Activated naive CD8-positive, alpha-beta T cell treated with anti-CD3 and anti-CD28 coated beads, Interleukin-2, amount 10 ng/mL, durations not matched to agents 7 days and 5 days (primary cell): ENCODE measurements at regions not wholly inside any gene's neighbourhood (a gene's known extent, or its start where the extent isn't known, plus 50 kb on each side); places are given as distances from the start of the nearest gene placed in this dataset.
"Not testable (repeated sequence)": the region's sequence is repeated elsewhere in the genome, so short reads cannot be mapped to it uniquely, and the experiment has no call there.

Experiments
- ATAC-seq: fragments of 150-1000 bp; cut with Tn5 transposase; one replicate; pipeline ENCODE4 v1.10.0; 2021; ENCODE audit warnings: low read depth, moderate library complexity
- POLR2A ChIA-PET: fragments of 350-600 bp; sonication (Branson Sonifier 250); formaldehyde crosslinking; loops from one replicate; lab custom pipeline; 2021; ENCODE audit warnings: antibody characterized with exemption; lab: Charles Lee
- DNase-seq: peaks from one replicate; pipeline ENCODE4 v3.0.0; 2021
- H3K27ac Mint-ChIP-seq: one replicate; pipeline ENCODE4 v1.8.0; 2022; ENCODE audit warnings: mild to moderate bottlenecking, mixed read lengths
- H3K27me3 Mint-ChIP-seq: one replicate; pipeline ENCODE4 v1.8.0; 2022; ENCODE audit warnings: mild to moderate bottlenecking, moderate library complexity, mixed read lengths
- H3K36me3 Mint-ChIP-seq: one replicate; pipeline ENCODE4 v1.8.0; 2021; ENCODE audit warnings: mild to moderate bottlenecking, mixed read lengths
- H3K4me1 Mint-ChIP-seq: one replicate; pipeline ENCODE4 v1.8.0; 2021; ENCODE audit warnings: mixed read lengths
- H3K4me3 Mint-ChIP-seq: one replicate; pipeline ENCODE4 v1.8.0; 2022; ENCODE audit warnings: mild to moderate bottlenecking, moderate library complexity, mixed read lengths
- H3K9me3 Mint-ChIP-seq: one replicate; pipeline ENCODE4 v1.8.0; 2021; ENCODE audit warnings: mixed read lengths

DNA sequence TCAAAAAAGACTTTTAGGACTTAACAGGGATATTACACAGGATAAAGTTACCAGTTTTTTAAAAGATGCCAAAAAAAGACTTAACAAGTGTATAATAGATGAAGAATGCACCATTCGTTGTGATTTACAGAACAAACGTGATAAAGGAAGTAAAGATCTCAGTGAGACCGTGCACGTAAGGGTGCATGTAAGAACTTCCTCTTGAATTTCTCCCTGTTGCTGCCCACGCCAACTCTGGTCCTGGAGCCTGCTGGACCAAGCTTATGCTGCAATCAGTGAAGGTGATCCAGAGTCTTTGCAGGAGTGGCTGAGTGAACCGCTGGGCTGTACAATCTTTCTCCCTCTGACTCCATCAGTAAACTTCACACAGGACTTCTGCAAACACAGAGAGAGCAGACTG, 593.7 kb downstream of the TMEM121 start:
- Mint-ChIP-seq H3K4me3 (no peak overlapping the region), H3K27me3 (peaks cover 61% of the 10 kb centered on the region), H3K9me3 (no peaks in the 10 kb centered on the region), H3K27ac (no peak overlapping the region), H3K36me3 (no peaks in the 10 kb centered on the region), H3K4me1 (peaks cover 7% of the 10 kb centered on the region)
- POLR2A ChIA-PET = no interaction called here
- ATAC-seq = no peak
- DNase-seq = no peak

DNA sequence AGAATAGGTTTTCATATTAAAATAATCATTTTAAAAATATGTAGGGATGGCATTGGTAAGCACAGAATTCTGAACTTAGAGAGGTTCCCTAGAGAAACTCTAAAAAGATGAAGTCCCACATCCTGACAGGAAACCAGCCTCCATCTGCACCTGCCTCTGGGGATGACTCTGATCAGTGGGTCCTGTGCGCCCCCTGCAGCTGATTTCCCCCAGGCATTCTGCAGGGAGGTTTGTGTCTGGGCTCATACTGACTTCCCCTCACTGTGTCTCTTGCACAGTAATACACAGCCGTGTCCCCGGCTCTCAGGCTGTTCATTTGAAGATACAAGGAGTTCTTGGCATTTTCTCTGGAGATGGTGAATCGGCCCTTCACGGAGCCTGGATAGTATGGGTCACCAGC, 602.9 kb downstream of the TMEM121 start:
- H3K4me3 Mint-ChIP-seq = no peak overlapping the region
- no peak for ATAC-seq
- H3K27ac Mint-ChIP-seq = no peak overlapping the region

DNA sequence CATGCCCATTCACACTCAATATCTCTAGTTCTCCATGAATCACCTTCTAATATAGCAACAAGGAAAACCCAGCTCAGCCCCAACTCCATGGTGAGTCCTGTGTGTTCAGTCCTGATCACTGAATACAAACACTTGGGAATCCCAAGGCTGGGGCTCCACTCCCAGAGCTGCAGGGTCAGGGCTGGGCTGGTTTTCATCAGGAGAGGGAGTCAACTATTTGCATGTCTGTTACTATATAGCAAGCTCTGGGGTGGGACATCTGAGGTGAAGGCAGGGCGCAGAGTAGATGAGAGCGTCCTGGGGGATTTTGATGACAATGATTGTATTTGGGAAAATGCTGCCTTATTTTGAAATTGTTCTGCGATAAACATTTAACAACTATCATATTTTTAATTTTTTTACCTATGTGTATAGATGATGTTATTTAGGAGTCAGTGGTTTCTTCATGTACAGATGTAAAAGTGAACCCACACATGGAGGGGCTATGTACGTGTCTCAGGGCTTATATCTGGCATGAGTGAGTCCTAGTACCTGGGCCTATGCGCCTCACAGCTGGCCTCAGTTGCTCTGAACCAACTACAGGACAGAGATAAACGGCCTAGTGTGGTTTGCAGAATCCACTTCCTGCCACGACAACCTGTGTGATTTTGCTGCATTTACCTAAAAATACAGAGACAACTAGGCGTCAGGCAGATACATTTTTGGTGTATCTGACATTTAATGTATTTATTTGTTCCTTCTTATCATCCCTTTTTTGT, 603.7 kb downstream of the TMEM121 start:
- H3K27ac Mint-ChIP-seq, ATAC-seq, DNase-seq, POLR2A ChIA-PET, H3K36me3 Mint-ChIP-seq, H3K9me3 Mint-ChIP-seq: not testable (repeated sequence)
- Mint-ChIP-seq H3K4me1 (peaks cover 24% of the 10 kb centered on the region), H3K27me3 (peaks cover 51% of the 10 kb centered on the region), H3K4me3 (peak overlapping the region; percentile 26)

More for the DNA sequence above, 602.9 kb downstream of the TMEM121 start:
- Mint-ChIP-seq H3K4me1 (peaks cover 24% of the 10 kb centered on the region), H3K9me3 (no peaks in the 10 kb centered on the region), H3K36me3 (no peaks in the 10 kb centered on the region), H3K27me3 (peaks cover 52% of the 10 kb centered on the region)
- DNase-seq = peak; percentile 57
- POLR2A ChIA-PET = no interaction called here

DNA sequence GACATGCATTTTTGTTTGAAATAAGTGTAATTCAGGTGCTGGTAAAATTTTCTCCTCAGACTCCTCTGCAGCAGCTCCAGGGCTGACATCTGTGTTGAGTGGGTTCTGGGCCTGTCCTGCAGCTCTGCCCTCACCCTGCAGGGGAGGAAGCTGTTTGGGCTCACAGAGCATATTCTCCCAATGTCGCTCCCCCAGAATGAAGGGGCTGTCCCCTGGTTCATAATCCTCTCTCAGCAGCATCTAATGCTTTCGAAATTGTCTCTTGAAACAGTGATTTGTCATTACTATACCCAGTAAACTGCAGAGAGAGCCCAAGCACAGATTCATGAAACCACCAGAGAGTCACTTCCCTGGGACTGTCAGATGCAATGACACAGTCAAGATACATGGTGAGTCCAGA, 606.7 kb downstream of the TMEM121 start:
- ATAC-seq, H3K27ac Mint-ChIP-seq, H3K9me3 Mint-ChIP-seq, H3K36me3 Mint-ChIP-seq, DNase-seq, H3K4me3 Mint-ChIP-seq, POLR2A ChIA-PET: not testable (repeated sequence)
- peaks cover 24% of the 10 kb centered on the region for H3K4me1 Mint-ChIP-seq
- peaks cover 40% of the 10 kb centered on the region for H3K27me3 Mint-ChIP-seq

DNA sequence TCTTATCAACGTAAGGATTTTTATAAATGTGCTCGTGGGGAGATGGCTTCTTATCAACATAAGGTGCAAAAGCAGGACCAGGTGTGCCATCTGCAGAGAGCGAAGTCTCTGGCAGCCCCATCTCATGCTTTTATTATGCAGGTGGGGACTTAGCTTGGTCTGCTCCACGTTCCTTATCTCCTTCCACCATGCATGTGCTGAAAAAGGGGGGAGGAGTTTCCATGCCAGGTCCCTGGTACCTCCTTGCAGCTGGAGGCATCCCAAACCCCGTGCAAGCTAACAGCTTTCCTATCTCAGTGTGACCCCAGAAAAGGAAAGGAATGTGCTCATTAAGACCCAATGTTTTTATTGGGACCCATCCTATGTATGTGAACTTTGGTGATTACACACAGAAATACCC, 608.5 kb downstream of the TMEM121 start:
- no peak for DNase-seq
- no peak for ATAC-seq
- Mint-ChIP-seq H3K27ac (no peak overlapping the region), H3K9me3 (no peaks in the 10 kb centered on the region), H3K36me3 (no peaks in the 10 kb centered on the region), H3K4me3 (no peak overlapping the region), H3K4me1 (peaks cover 9% of the 10 kb centered on the region), H3K27me3 (peaks cover 44% of the 10 kb centered on the region)
- POLR2A ChIA-PET = no interaction called here

DNA sequence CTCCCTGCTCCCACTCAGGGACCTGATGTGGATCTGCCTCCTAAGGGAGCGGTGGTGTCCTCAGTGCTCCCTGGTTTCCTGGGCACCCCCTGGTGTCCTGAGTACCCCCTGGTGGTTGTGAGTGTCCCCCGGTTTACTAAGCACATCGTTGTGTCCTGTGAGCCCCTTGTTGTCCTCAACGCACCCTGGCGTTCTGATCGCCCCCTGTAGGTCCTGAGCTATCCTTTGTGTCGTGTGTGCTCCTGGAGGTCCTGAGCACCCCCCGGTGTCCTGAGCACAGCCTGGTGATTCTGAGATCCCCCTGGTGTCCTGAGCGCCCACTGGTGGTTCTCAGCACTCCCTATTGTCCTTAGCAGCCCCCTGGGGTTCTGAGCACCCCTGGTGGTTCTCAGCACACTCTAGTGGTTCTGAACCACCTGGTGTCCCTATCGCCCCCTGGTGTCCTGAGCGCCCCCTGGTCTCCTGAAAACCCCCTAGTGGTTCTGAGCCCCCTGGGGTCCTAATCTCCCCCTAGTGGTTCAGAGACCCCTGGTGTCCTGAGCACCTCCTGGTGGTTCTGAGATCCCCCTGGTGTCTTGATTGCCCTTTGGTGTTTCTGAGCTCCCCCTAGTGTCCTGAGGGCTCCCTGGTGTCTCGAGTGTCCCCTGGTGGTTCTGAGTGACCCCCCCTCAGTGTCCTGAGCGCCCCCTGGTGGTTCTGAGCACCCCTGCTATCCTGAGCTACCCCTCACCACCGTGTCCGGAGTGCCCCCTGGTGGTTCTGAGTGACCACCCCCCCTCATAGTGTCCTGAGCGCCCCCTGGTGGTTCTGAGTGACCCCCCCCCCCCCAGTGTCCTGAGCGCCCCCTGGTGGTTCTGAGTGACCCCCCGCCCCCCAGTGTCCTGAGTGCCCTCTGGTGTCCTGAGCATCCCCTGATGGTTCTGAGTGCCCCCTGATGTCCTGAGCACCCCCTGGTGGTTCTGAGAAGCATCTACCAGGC, 615.1 kb downstream of the TMEM121 start:
- Mint-ChIP-seq H3K27ac (no peak overlapping the region), H3K4me1 (peaks cover 12% of the 10 kb centered on the region), H3K9me3 (no peaks in the 10 kb centered on the region), H3K4me3 (no peak overlapping the region), H3K36me3 (no peaks in the 10 kb centered on the region), H3K27me3 (peaks cover 26% of the 10 kb centered on the region)
- DNase-seq = peak; percentile 43
- no peak for ATAC-seq
- POLR2A ChIA-PET = interaction anchor here (0.7 kb wide), 1 partner anchor 28 kb away, joined by 3 read pairs; no protein-coding TSS in a partner anchor

DNA sequence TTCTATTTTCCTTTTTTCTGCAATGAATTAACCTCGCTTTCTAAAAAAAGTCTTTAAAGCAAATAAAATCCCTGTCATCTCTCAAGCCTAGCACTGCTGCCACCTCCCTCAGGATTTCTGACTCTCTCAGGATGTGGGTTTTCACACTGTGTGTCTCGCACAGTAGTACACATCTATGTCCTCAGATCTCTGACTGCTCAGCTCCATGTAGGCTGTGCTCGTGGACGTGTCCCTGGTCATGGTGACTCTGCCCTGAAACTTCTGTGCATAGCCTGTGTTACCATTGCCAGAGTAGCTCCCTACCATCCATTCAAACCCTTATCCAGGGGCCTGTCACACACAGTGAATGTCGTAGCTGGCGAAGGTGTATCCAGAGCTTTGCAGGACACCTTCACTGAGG, 619.3 kb downstream of the TMEM121 start:
- Mint-ChIP-seq H3K27me3 (peaks cover 30% of the 10 kb centered on the region), H3K4me1 (peaks cover 13% of the 10 kb centered on the region)
- POLR2A ChIA-PET, H3K4me3 Mint-ChIP-seq, H3K27ac Mint-ChIP-seq, H3K36me3 Mint-ChIP-seq, DNase-seq, H3K9me3 Mint-ChIP-seq, ATAC-seq: not testable (repeated sequence)

DNA sequence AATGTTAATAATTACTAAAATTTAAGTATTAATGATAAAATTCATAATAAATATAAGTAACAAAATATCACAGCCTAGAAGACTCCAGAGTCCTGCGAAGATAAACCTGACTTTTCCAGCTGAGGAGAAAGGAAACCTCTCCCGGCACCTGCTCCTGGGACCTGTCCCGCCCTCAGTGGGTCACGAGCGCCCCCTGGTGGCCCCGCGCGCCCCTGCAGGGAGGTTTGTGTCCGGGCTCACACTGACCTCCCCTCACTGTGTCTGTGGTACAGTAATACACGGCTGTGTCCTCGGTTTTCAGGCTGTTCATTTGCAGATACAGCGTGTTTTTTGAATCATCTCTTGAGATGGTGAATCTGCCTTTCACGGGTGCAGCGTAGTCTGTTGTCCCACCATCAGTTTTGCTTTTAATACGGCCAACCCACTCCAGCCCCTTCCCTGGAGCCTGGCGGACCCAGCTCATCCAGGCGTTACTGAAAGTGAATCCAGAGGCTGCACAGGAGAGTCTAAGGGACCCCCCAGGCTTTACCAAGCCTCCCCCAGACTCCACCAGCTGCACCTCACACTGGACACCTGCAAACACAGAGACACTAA, 627.1 kb downstream of the TMEM121 start:
- H3K9me3 Mint-ChIP-seq, H3K36me3 Mint-ChIP-seq, H3K4me3 Mint-ChIP-seq, ATAC-seq, POLR2A ChIA-PET, H3K27ac Mint-ChIP-seq, H3K4me1 Mint-ChIP-seq: not testable (repeated sequence)
- H3K27me3 Mint-ChIP-seq = peaks cover 31% of the 10 kb centered on the region
- peak; percentile 88 for DNase-seq

DNA sequence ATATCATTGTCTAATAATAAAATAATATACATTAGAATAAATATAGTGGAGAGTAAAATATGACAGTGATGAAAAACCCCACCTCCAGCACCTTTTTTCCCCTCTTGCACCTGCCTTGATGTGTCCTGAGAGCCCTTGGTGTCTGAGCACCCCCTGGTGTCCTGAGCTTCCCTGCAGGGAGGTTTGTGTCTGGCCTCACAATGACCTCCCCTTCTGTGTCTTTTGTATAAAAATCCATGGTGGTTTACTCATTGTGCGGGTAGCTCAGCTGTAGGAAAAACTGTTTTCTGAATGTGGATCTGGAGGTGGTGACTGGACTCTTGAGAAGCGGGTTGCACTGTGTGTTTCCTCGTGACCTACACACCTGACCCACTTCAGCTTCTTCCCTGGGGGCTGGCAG, 636.9 kb downstream of the TMEM121 start:
- POLR2A ChIA-PET = no interaction called here
- peaks cover 57% of the 10 kb centered on the region for H3K27me3 Mint-ChIP-seq
- H3K4me3 Mint-ChIP-seq = no peak overlapping the region
- H3K36me3 Mint-ChIP-seq = no peaks in the 10 kb centered on the region
- DNase-seq (no peak), ATAC-seq (no peak)
- H3K9me3 Mint-ChIP-seq = no peaks in the 10 kb centered on the region
- no peak overlapping the region for H3K27ac Mint-ChIP-seq
- H3K4me1 Mint-ChIP-seq = peaks cover 5% of the 10 kb centered on the region

DNA sequence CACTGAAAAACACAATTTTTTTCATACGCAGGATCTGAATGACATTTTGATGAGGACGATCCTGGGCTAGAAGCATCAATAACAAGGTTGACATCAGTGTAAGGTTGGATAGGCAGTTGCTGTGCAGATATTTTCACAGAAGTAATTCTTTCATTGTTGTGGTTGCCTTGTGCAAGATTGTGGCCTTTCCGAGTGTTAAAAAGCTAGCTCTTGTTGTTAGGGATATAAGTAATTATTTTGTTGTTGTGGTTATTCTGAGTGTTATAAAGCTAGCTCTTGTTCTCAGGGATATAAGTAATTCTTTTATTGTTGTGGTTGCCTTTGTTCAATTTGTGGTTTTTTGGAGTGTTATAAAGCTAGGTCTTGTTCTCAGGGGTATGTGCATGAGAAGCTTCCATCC, 637.4 kb downstream of the TMEM121 start:
- ATAC-seq, H3K4me3 Mint-ChIP-seq, H3K4me1 Mint-ChIP-seq, H3K36me3 Mint-ChIP-seq, H3K9me3 Mint-ChIP-seq, DNase-seq, H3K27ac Mint-ChIP-seq: not testable (repeated sequence)
- peaks cover 55% of the 10 kb centered on the region for H3K27me3 Mint-ChIP-seq
- POLR2A ChIA-PET = interaction anchor here (0.6 kb wide), 1 partner anchor 67 kb away, joined by 3 read pairs; no protein-coding TSS in a partner anchor

DNA sequence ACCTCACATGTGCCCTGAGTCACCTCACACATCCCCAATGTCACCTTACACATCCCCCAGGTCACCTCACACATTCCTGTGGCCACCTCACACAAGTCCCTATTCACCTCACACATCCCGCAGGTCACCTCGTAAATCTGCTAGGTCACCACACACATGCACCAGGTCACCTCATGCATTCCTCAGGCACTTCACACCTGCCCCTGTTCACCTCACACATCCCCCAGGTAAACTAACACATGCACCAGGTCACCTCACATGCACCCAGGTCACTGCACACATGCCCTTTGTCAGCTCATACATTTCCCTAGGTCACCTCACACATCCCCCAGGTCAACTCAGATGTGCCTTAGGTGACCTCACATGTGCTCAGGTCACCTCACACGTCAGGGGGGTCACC, 639.8 kb downstream of the TMEM121 start:
- Mint-ChIP-seq H3K27me3 (peaks cover 40% of the 10 kb centered on the region), H3K36me3 (no peaks in the 10 kb centered on the region), H3K27ac (no peak overlapping the region), H3K4me3 (no peak overlapping the region), H3K4me1 (peaks cover 12% of the 10 kb centered on the region), H3K9me3 (no peaks in the 10 kb centered on the region)
- DNase-seq (no peak), ATAC-seq (no peak)
- POLR2A ChIA-PET = no interaction called here

DNA sequence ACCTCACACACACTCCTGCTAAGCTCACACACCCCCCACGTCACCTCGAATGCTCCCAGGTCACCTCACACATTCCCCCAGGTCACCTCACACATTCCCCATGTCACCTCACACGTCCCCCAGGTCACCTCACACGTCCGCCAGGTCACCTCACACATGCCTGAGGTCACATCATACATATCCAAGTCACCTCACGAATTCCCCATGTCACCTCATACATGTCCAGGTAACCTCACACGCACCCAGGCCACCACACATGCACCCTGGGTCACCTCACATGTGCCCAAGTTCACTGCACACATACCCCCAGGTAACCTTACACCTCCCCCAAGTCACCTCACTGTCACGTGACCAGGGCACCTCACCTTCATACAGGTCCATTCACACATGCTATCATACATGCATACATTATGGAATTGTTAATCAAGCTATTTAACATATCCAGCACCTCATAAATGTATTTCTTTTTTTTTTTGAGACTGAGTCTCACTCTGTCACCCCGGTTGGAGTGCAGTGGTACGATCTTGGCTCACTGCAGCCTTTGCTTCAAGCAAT, 640.3 kb downstream of the TMEM121 start:
- ATAC-seq (no peak), DNase-seq (no peak)
- H3K9me3 Mint-ChIP-seq = no peaks in the 10 kb centered on the region
- peaks cover 15% of the 10 kb centered on the region for H3K4me1 Mint-ChIP-seq
- H3K27ac Mint-ChIP-seq = no peak overlapping the region
- H3K27me3 Mint-ChIP-seq = peaks cover 36% of the 10 kb centered on the region
- POLR2A ChIA-PET = no interaction called here
- H3K4me3 Mint-ChIP-seq = no peak overlapping the region
- no peaks in the 10 kb centered on the region for H3K36me3 Mint-ChIP-seq

DNA sequence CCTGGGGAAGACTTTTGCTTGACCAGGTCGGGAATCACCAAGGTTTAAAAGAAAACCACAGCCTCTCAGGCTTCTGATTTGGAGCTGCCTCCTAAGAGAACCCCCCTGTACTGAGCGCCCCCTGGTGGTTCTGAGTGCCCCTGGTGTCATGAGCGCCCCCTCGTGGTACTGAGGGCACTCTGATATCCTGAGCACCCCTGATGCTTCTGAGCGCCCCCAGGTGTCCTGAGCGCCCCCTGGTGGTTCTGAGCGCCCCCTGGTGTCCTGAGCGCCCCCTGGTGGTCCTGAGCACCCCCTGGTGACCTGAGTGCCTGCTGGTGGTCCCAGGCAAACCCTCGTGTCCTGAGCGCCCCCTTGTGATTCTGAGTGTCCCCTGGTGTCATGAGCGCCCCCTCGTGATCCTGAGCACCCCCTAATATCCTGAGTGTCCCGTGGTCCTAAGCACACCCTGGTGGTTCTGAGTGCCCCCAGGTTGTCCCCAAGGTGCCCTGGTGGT, 643.8 kb downstream of the TMEM121 start:
- Mint-ChIP-seq H3K27me3 (peaks cover 23% of the 10 kb centered on the region), H3K4me1 (peaks cover 33% of the 10 kb centered on the region)
- POLR2A ChIA-PET, H3K4me3 Mint-ChIP-seq, ATAC-seq, H3K9me3 Mint-ChIP-seq, H3K27ac Mint-ChIP-seq, H3K36me3 Mint-ChIP-seq: not testable (repeated sequence)
- peak; percentile 76 for DNase-seq
